Tibial artery (tissue), 4 donors: ENCODE measurements at regions not wholly inside any gene's neighbourhood (a gene's known extent, or its start where the extent isn't known, plus 50 kb on each side); places are given as distances from the start of the nearest gene placed in this dataset.
"Not testable (repeated sequence)": the region's sequence is repeated elsewhere in the genome, so short reads cannot be mapped to it uniquely, and the experiment has no call there.

ENCODE experiments used
- DNase-seq, 2 donors: peaks; one replicate each; pipeline ENCODE4 v3.0.0-alpha.2; 2019
- H3K27ac ChIP-seq, 2 donors: fragments of 200-600 bp; sonication (generic) in 1 of 2; 1 replicate in 1 of 2; 2 replicates in 1 of 2; pipeline ENCODE4 v1.5.1; 2018 to 2019; ENCODE audit warnings: mild to moderate bottlenecking in 1 of 2
- H3K27me3 ChIP-seq, 2 donors: fragments of 200-600 bp; sonication (generic) in 1 of 2; one replicate each; pipeline versions ENCODE4 v1.5.1 to v1.6.0; 2016 to 2019
- H3K36me3 ChIP-seq, 3 donors: fragments of 200-600 bp; sonication (generic) in 2 of 3; one replicate each; pipeline ENCODE4 v1.5.1; 2016 to 2019; ENCODE audit warnings: mild to moderate bottlenecking in 2 of 3
- H3K4me1 ChIP-seq, 4 donors: fragments of 200-600 bp; sonication (generic) in 2 of 4; 1 replicate in 3 of 4; 2 replicates in 1 of 4; pipeline ENCODE4 v1.5.1; 2016 to 2019
- H3K4me3 ChIP-seq, 2 donors: fragments of 200-600 bp; sonication (generic) in 1 of 2; 1 replicate in 1 of 2; 2 replicates in 1 of 2; pipeline ENCODE4 v1.5.1; 2018 to 2019; ENCODE audit warnings: mild to moderate bottlenecking in 2 of 2
- H3K9me3 ChIP-seq, 3 donors: fragments of 200-600 bp; sonication (generic) in 1 of 3; one replicate each; pipeline ENCODE4 v1.5.1; 2016 to 2019
- intact Hi-C: fragments of 100-400 bp; cut with DNase I; formaldehyde crosslinking; loops from one replicate; pipeline ENCODE4 v1.15.0; 2023; ENCODE audit warnings: low total_unique reads
- TF ChIP-seq, protein P1 (sequence below), 2 experiments: fragments of 200-600 bp in 1 of 2; fragments of 450-650 bp in 1 of 2; IDR thresholded peaks; one replicate each; pipeline ENCODE4 v1.5.1; 2017 to 2019; ENCODE audit warnings: antibody characterized with exemption in 2 of 2, mild to moderate bottlenecking in 1 of 2, moderate library complexity in 1 of 2

DNA sequence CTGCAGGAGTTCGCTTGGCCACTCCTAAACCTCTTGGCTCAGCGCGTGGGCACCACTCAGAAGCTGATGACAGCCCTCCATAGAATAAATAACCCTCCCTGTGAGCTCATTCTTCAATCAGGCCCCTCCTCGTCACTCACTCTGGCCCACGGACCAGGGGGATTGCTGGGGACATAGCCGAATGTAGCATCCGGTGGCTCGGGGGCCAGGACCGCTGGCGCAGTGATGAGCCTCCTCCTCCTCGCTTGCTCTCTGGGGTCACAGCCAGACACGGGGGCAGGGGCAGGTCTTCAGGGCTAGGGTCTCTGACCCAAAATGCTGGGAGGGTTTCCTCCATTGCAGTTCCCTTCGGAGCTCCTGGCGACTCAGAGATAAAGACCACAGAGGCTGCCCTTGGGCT is 79.9 kb downstream of the TFAP2C start:
- H3K27ac ChIP-seq: no peak overlapping the region
- H3K36me3 ChIP-seq: no peaks in the 10 kb centered on the region
- H3K4me1 ChIP-seq: peaks cover 0 to 2% (median 0%) of the 10 kb centered on the region in 4 donors
- no peak for DNase-seq
- no peak overlapping the region for H3K4me3 ChIP-seq
- no peaks in the 10 kb centered on the region for H3K27me3 ChIP-seq
- H3K9me3 ChIP-seq: no peaks in the 10 kb centered on the region
- intact Hi-C loops: no loop called here
- TF ChIP-seq, protein P1, sequence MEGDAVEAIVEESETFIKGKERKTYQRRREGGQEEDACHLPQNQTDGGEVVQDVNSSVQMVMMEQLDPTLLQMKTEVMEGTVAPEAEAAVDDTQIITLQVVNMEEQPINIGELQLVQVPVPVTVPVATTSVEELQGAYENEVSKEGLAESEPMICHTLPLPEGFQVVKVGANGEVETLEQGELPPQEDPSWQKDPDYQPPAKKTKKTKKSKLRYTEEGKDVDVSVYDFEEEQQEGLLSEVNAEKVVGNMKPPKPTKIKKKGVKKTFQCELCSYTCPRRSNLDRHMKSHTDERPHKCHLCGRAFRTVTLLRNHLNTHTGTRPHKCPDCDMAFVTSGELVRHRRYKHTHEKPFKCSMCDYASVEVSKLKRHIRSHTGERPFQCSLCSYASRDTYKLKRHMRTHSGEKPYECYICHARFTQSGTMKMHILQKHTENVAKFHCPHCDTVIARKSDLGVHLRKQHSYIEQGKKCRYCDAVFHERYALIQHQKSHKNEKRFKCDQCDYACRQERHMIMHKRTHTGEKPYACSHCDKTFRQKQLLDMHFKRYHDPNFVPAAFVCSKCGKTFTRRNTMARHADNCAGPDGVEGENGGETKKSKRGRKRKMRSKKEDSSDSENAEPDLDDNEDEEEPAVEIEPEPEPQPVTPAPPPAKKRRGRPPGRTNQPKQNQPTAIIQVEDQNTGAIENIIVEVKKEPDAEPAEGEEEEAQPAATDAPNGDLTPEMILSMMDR (IDR thresholded peaks at IDR 0.05): no peak

- Histone ChIP-seq H3K4me1 (peaks cover 0 to 2% (median 0%) of the 10 kb centered on the region in 4 donors), H3K4me3 (no peak overlapping the region), H3K9me3 (no peaks in the 10 kb centered on the region), H3K27ac (no peak overlapping the region), H3K36me3 (no peaks in the 10 kb centered on the region), H3K27me3 (peaks cover 0 to 2% of the 10 kb centered on the region in 2 donors)
- TF ChIP-seq, protein P1 (IDR thresholded peaks at IDR 0.05): no peak
- intact Hi-C loops: no loop called here
- no peak for DNase-seq
Observed at GRCh38 chr20:56710125-56710524, 81.0 kb downstream of the TFAP2C start.

- H3K27ac ChIP-seq, H3K4me3 ChIP-seq, H3K36me3 ChIP-seq, H3K4me1 ChIP-seq, H3K9me3 ChIP-seq, DNase-seq, intact Hi-C loops, H3K27me3 ChIP-seq: not testable (repeated sequence)
Observed at GRCh38 chr20:56710577-56710976, 81.5 kb downstream of the TFAP2C start.

DNA sequence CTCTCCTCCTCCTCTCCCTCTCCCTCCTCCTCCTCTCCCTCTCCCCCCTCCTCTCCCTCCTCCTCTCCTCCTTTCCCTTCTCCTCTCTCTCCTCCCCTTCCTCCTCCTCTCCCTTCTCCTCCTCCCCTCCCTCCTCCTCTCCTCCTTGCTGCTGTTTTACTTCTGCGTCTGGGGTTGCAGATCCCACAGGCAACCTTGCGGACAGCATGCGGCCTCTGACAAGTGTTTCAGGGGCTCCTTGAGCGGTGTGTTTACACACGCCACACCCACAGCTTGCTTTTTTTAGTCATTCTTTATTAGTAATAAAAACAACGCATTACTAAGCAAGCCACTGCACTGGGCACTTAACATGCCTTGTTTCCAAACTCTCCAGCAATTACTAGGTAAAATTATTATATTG is 81.9 kb downstream of the TFAP2C start:
- no peak for DNase-seq
- Histone ChIP-seq H3K27ac (no peak overlapping the region), H3K4me1 (peaks cover 0 to 2% (median 0%) of the 10 kb centered on the region in 4 donors), H3K4me3 (no peak overlapping the region), H3K36me3 (no peaks in the 10 kb centered on the region), H3K9me3 (no peaks in the 10 kb centered on the region), H3K27me3 (peaks cover 0 to 4% of the 10 kb centered on the region in 2 donors)
- TF ChIP-seq, protein P1 (IDR thresholded peaks at IDR 0.05): no peak
- intact Hi-C loops: no loop called here

- Histone ChIP-seq H3K36me3 (no peaks in the 10 kb centered on the region), H3K9me3 (no peaks in the 10 kb centered on the region), H3K4me3 (no peak overlapping the region), H3K27me3 (peaks cover 0 to 4% of the 10 kb centered on the region in 2 donors), H3K27ac (no peak overlapping the region), H3K4me1 (no peaks in the 10 kb centered on the region)
- DNase-seq: no peak
- intact Hi-C loops: no loop called here
- TF ChIP-seq, protein P1 (IDR thresholded peaks at IDR 0.05): no peak
Observed at GRCh38 chr20:56715309-56715708, 86.2 kb downstream of the TFAP2C start.

DNA sequence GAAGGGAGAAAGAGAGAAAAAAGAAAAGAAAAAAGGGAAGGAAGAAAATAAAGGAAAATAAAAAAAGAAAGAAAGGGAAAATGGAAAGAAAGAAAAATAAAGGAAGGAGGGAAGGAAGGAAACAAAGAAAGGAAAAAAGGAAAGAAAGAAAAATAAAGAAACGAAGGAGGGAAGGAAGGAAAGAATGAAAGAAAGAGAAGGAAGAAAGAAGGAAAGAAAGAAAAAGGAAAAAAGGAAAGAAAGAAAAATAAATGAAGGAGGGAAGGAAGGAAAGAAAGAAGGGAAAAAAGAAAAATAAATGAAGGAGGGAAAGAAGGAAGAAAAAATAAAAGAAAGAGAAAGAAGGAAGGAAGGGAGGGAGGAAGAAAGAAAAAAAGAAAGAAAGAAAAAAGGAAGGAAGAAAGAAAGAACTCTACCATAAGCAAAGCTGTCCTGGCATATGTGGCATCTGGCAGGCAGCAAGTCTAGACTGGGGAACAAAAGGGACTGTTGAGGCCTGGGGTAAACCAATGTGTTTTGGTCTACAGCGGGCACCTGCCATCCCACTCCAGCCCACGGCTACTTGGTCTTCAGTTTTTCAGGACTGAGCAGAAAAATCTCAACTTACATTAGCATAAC is 86.9 kb downstream of the TFAP2C start:
- Histone ChIP-seq H3K27ac (no peak overlapping the region), H3K36me3 (no peaks in the 10 kb centered on the region), H3K9me3 (no peaks in the 10 kb centered on the region), H3K4me1 (no peaks in the 10 kb centered on the region), H3K27me3 (peaks cover 0 to 4% of the 10 kb centered on the region in 2 donors), H3K4me3 (no peak overlapping the region)
- no peak for DNase-seq
- TF ChIP-seq, protein P1 (IDR thresholded peaks at IDR 0.05): no peak
- intact Hi-C loops: no loop called here
